Activated T-helper 17 cell treated with anti-CD3 and anti-CD28 coated beads, Interleukin-2, amount 50 U/mL, for 72 hours (primary cell): ENCODE measurements at regions not wholly inside any gene's neighbourhood (a gene's known extent, or its start where the extent isn't known, plus 50 kb on each side); places are given as distances from the start of the nearest gene placed in this dataset.

Experiments used
- ATAC-seq: fragments of 150-1000 bp; cut with Tn5 transposase; replicated peaks from 2 replicates; pipeline ENCODE4 v1.10.0; 2021; ENCODE audit warnings: mild to moderate bottlenecking, moderate library complexity
- H3K27ac Mint-ChIP-seq: one replicate; pipeline ENCODE4 v1.8.0; 2022; ENCODE audit warnings: mixed read lengths
- H3K27me3 Mint-ChIP-seq: one replicate; pipeline ENCODE4 v1.8.0; 2022; ENCODE audit warnings: mixed read lengths
- H3K36me3 Mint-ChIP-seq: one replicate; pipeline ENCODE4 v1.8.0; 2022; ENCODE audit warnings: low read depth, mild to moderate bottlenecking, mixed read lengths
- H3K4me1 Mint-ChIP-seq: one replicate; pipeline ENCODE4 v1.8.0; 2022; ENCODE audit warnings: mixed read lengths
- H3K4me3 Mint-ChIP-seq: one replicate; pipeline ENCODE4 v1.8.0; 2022; ENCODE audit warnings: mild to moderate bottlenecking, mixed read lengths
- H3K9me3 Mint-ChIP-seq: one replicate; pipeline ENCODE4 v1.8.0; 2022; ENCODE audit warnings: mixed read lengths

- Mint-ChIP-seq H3K27me3 (peaks cover 5% of the 10 kb centered on the region), H3K4me3 (no peak overlapping the region), H3K4me1 (no peaks in the 10 kb centered on the region), H3K36me3 (no peaks in the 10 kb centered on the region), H3K27ac (no peak overlapping the region), H3K9me3 (no peaks in the 10 kb centered on the region)
- ATAC-seq, result no peak
Observed at GRCh38 chr4:145427991-145428390, 53.7 kb upstream of the SMAD1 start.

- no peaks in the 10 kb centered on the region for H3K4me1 Mint-ChIP-seq
- H3K4me3 Mint-ChIP-seq, result no peak overlapping the region
- H3K36me3 Mint-ChIP-seq, result no peaks in the 10 kb centered on the region
- H3K27me3 Mint-ChIP-seq, result peaks cover 4% of the 10 kb centered on the region
- no peak for ATAC-seq
- no peak overlapping the region for H3K27ac Mint-ChIP-seq
- H3K9me3 Mint-ChIP-seq, result no peaks in the 10 kb centered on the region
Observed at GRCh38 chr4:145427221-145427620, 54.4 kb upstream of the SMAD1 start.

GRCh38 chr4:145423017-145423708 is 58.5 kb upstream of the SMAD1 start:
- H3K27ac Mint-ChIP-seq, result no peak overlapping the region
- no peaks in the 10 kb centered on the region for H3K27me3 Mint-ChIP-seq
- H3K4me3 Mint-ChIP-seq, result no peak overlapping the region
- no peaks in the 10 kb centered on the region for H3K4me1 Mint-ChIP-seq
- no peak for ATAC-seq
- H3K36me3 Mint-ChIP-seq, result no peaks in the 10 kb centered on the region
- no peaks in the 10 kb centered on the region for H3K9me3 Mint-ChIP-seq

GRCh38 chr4:145420595-145421214 is 60.9 kb upstream of the SMAD1 start:
- no peak overlapping the region for H3K27ac Mint-ChIP-seq
- peaks cover 8% of the 10 kb centered on the region for H3K27me3 Mint-ChIP-seq
- H3K36me3 Mint-ChIP-seq, result no peaks in the 10 kb centered on the region
- no peak for ATAC-seq
- H3K9me3 Mint-ChIP-seq, result no peaks in the 10 kb centered on the region
- H3K4me1 Mint-ChIP-seq, result no peaks in the 10 kb centered on the region
- no peak overlapping the region for H3K4me3 Mint-ChIP-seq

GRCh38 chr4:145418739-145419138 is 62.9 kb upstream of the SMAD1 start:
- H3K9me3 Mint-ChIP-seq, result no peaks in the 10 kb centered on the region
- H3K27me3 Mint-ChIP-seq, result peaks cover 15% of the 10 kb centered on the region
- no peak for ATAC-seq
- no peak overlapping the region for H3K27ac Mint-ChIP-seq
- H3K4me1 Mint-ChIP-seq, result no peaks in the 10 kb centered on the region
- no peaks in the 10 kb centered on the region for H3K36me3 Mint-ChIP-seq
- no peak overlapping the region for H3K4me3 Mint-ChIP-seq

- H3K4me1 Mint-ChIP-seq, result no peaks in the 10 kb centered on the region
- peaks cover 15% of the 10 kb centered on the region for H3K27me3 Mint-ChIP-seq
- no peaks in the 10 kb centered on the region for H3K9me3 Mint-ChIP-seq
- no peaks in the 10 kb centered on the region for H3K36me3 Mint-ChIP-seq
- ATAC-seq, result no peak
- H3K27ac Mint-ChIP-seq, result peak overlapping the region; percentile 17
- H3K4me3 Mint-ChIP-seq, result no peak overlapping the region
Observed at GRCh38 chr4:145417348-145418130, 64.1 kb upstream of the SMAD1 start.

- Mint-ChIP-seq H3K36me3 (no peaks in the 10 kb centered on the region), H3K27ac (no peak overlapping the region), H3K4me3 (no peak overlapping the region), H3K4me1 (no peaks in the 10 kb centered on the region), H3K9me3 (no peaks in the 10 kb centered on the region), H3K27me3 (peaks cover 22% of the 10 kb centered on the region)
- ATAC-seq, result no peak
Observed at GRCh38 chr4:145414841-145415240, 66.8 kb upstream of the SMAD1 start.

- Mint-ChIP-seq H3K27ac (no peak overlapping the region), H3K36me3 (no peaks in the 10 kb centered on the region), H3K4me1 (no peaks in the 10 kb centered on the region), H3K27me3 (peaks cover 22% of the 10 kb centered on the region), H3K9me3 (no peaks in the 10 kb centered on the region), H3K4me3 (no peak overlapping the region)
- no peak for ATAC-seq
Observed at GRCh38 chr4:145414226-145414625, 67.4 kb upstream of the SMAD1 start.

- Mint-ChIP-seq H3K27ac (no peak overlapping the region), H3K4me1 (no peaks in the 10 kb centered on the region), H3K27me3 (peaks cover 4% of the 10 kb centered on the region), H3K9me3 (no peaks in the 10 kb centered on the region), H3K36me3 (no peaks in the 10 kb centered on the region), H3K4me3 (no peak overlapping the region)
- ATAC-seq, result no peak
Observed at GRCh38 chr4:145406970-145407369, 74.7 kb upstream of the SMAD1 start.

- ATAC-seq, result no peak
- Mint-ChIP-seq H3K27ac (no peak overlapping the region), H3K4me3 (no peak overlapping the region), H3K9me3 (no peaks in the 10 kb centered on the region), H3K4me1 (no peaks in the 10 kb centered on the region), H3K27me3 (peaks cover 12% of the 10 kb centered on the region), H3K36me3 (no peaks in the 10 kb centered on the region)
Observed at GRCh38 chr4:145404761-145405160, 76.9 kb upstream of the SMAD1 start.

GRCh38 chr4:145396581-145396980 is 85.1 kb upstream of the SMAD1 start:
- peaks cover 17% of the 10 kb centered on the region for H3K27me3 Mint-ChIP-seq
- H3K27ac Mint-ChIP-seq, result no peak overlapping the region
- H3K4me3 Mint-ChIP-seq, result no peak overlapping the region
- no peaks in the 10 kb centered on the region for H3K4me1 Mint-ChIP-seq
- no peaks in the 10 kb centered on the region for H3K36me3 Mint-ChIP-seq
- H3K9me3 Mint-ChIP-seq, result no peaks in the 10 kb centered on the region
- no peak for ATAC-seq

- Mint-ChIP-seq H3K9me3 (no peaks in the 10 kb centered on the region), H3K36me3 (no peaks in the 10 kb centered on the region), H3K27me3 (peaks cover 39% of the 10 kb centered on the region), H3K4me1 (no peaks in the 10 kb centered on the region), H3K27ac (no peak overlapping the region), H3K4me3 (no peak overlapping the region)
- no peak for ATAC-seq
Observed at GRCh38 chr4:145390571-145390970, 91.1 kb upstream of the SMAD1 start.

GRCh38 chr4:145389550-145389949 is 92.1 kb upstream of the SMAD1 start:
- H3K27me3 Mint-ChIP-seq, result peaks cover 44% of the 10 kb centered on the region
- H3K4me3 Mint-ChIP-seq, result no peak overlapping the region
- no peaks in the 10 kb centered on the region for H3K36me3 Mint-ChIP-seq
- no peaks in the 10 kb centered on the region for H3K4me1 Mint-ChIP-seq
- no peaks in the 10 kb centered on the region for H3K9me3 Mint-ChIP-seq
- ATAC-seq, result no peak
- H3K27ac Mint-ChIP-seq, result no peak overlapping the region

GRCh38 chr4:145388043-145388442 is 93.6 kb upstream of the SMAD1 start:
- H3K36me3 Mint-ChIP-seq, result no peaks in the 10 kb centered on the region
- H3K4me3 Mint-ChIP-seq, result no peak overlapping the region
- ATAC-seq, result no peak
- no peak overlapping the region for H3K27ac Mint-ChIP-seq
- H3K9me3 Mint-ChIP-seq, result no peaks in the 10 kb centered on the region
- peaks cover 51% of the 10 kb centered on the region for H3K27me3 Mint-ChIP-seq
- H3K4me1 Mint-ChIP-seq, result no peaks in the 10 kb centered on the region

GRCh38 chr4:145387079-145387478 is 94.6 kb upstream of the SMAD1 start:
- no peak overlapping the region for H3K27ac Mint-ChIP-seq
- no peak overlapping the region for H3K4me3 Mint-ChIP-seq
- peaks cover 53% of the 10 kb centered on the region for H3K27me3 Mint-ChIP-seq
- no peaks in the 10 kb centered on the region for H3K36me3 Mint-ChIP-seq
- H3K4me1 Mint-ChIP-seq, result no peaks in the 10 kb centered on the region
- ATAC-seq, result no peak
- no peaks in the 10 kb centered on the region for H3K9me3 Mint-ChIP-seq
